ENCODE measurements at regions not wholly inside any gene's neighbourhood (a gene's known extent, or its start where the extent isn't known, plus 50 kb on each side); places are given as distances from the start of the nearest gene placed in this dataset.

- H3K27ac ChIP-seq (ENCODE audit: low read depth in 1 of 2, low read length in 2 of 2) = no peak overlapping the region
- H3K27me3 ChIP-seq (ENCODE audit: control insufficient read depth in 4 of 4, insufficient read depth in 4 of 4, low read length in 3 of 4) = no peaks in the 10 kb centered on the region
Observed at GRCh38 chrX:82161195-82161594, 959.3 kb downstream of the SH3BGRL start.

DNA sequence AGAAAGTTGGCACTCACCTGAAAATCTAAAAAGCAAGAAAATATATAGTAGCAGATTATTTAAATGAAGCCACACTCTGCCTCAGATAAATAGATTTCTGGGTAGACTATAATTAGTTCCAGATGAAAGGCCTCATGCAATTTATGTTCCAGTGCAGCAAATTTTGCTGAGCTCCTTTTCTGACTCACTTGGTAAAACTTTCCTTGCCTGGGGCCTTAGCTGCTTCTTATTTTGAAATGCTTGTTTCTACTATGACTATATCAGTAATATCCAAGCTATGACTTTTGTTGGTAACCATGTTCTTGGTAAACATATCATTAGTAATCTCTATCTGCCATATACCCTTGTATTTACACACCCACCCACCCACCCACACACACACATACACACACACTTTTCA is 961.8 kb downstream of the SH3BGRL start:
- TF ChIP-seq JUND (IDR thresholded peaks at IDR 0.05) = no peak
- no peaks in the 10 kb centered on the region for H3K36me3 ChIP-seq (ENCODE audit: control insufficient read depth in 4 of 4, insufficient read depth in 3 of 4, low read depth in 1 of 4, low read length in 3 of 4)
- DNase-seq (ENCODE audit: low spot score) = no peak
- H3K27ac ChIP-seq (ENCODE audit: low read depth in 1 of 2, low read length in 2 of 2) = no peak overlapping the region
- peaks cover 0 to 6% (median 3%) of the 10 kb centered on the region in 4 donors for H3K9me3 ChIP-seq (ENCODE audit: control insufficient read depth in 4 of 4, low read length in 3 of 4)
- no peaks in the 10 kb centered on the region for H3K27me3 ChIP-seq (ENCODE audit: control insufficient read depth in 4 of 4, insufficient read depth in 4 of 4, low read length in 3 of 4)
- no peak overlapping the region for H3K9ac ChIP-seq (ENCODE audit: low read depth in 1 of 2, low read length in 2 of 2)
- H3K4me1 ChIP-seq (ENCODE audit: control insufficient read depth in 4 of 4, insufficient read depth in 4 of 4, low read length in 3 of 4) = no peaks in the 10 kb centered on the region
- no peak overlapping the region for H3K4me3 ChIP-seq (ENCODE audit: low read depth in 1 of 3, low read length in 3 of 3)

More at GRCh38 chrX:82161195-82161594, 959.3 kb downstream of the SH3BGRL start:
- Histone ChIP-seq H3K36me3 (ENCODE audit: control insufficient read depth in 4 of 4, insufficient read depth in 3 of 4, low read depth in 1 of 4, low read length in 3 of 4) (no peaks in the 10 kb centered on the region), H3K4me1 (ENCODE audit: control insufficient read depth in 4 of 4, insufficient read depth in 4 of 4, low read length in 3 of 4) (no peaks in the 10 kb centered on the region), H3K9ac (ENCODE audit: low read depth in 1 of 2, low read length in 2 of 2) (no peak overlapping the region), H3K9me3 (ENCODE audit: control insufficient read depth in 4 of 4, low read length in 3 of 4) (peaks cover 0 to 4% (median 1%) of the 10 kb centered on the region in 4 donors), H3K4me3 (ENCODE audit: low read depth in 1 of 3, low read length in 3 of 3) (no peak overlapping the region)
- TF ChIP-seq, protein P1, sequence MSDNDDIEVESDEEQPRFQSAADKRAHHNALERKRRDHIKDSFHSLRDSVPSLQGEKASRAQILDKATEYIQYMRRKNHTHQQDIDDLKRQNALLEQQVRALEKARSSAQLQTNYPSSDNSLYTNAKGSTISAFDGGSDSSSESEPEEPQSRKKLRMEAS (IDR thresholded peaks at IDR 0.05) = no peak
- TF ChIP-seq EGR1 (IDR thresholded peaks at IDR 0.05; ENCODE audit: low read depth in 2 of 2) (no peak), FOXA1 (IDR thresholded peaks at IDR 0.05) (no peak), YY1 (IDR thresholded peaks at IDR 0.05) (no peak), FOXA2 (IDR thresholded peaks at IDR 0.05) (no peak), GABPA (IDR thresholded peaks at IDR 0.05 in 1 of 2, conservative IDR thresholded peaks at IDR 0.05 in 1 of 2) (no peak), JUND (IDR thresholded peaks at IDR 0.05) (no peak), HNF4A (conservative IDR thresholded peaks at IDR 0.05) (no peak), SP1 (IDR thresholded peaks at IDR 0.05) (no peak), HNF4G (IDR thresholded peaks at IDR 0.05) (no peak), RXRA (IDR thresholded peaks at IDR 0.05) (no peak)
- TF ChIP-seq, protein P2, sequence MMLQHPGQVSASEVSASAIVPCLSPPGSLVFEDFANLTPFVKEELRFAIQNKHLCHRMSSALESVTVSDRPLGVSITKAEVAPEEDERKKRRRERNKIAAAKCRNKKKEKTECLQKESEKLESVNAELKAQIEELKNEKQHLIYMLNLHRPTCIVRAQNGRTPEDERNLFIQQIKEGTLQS (IDR thresholded peaks at IDR 0.05) = no peak
- TF ChIP-seq, protein P3, sequence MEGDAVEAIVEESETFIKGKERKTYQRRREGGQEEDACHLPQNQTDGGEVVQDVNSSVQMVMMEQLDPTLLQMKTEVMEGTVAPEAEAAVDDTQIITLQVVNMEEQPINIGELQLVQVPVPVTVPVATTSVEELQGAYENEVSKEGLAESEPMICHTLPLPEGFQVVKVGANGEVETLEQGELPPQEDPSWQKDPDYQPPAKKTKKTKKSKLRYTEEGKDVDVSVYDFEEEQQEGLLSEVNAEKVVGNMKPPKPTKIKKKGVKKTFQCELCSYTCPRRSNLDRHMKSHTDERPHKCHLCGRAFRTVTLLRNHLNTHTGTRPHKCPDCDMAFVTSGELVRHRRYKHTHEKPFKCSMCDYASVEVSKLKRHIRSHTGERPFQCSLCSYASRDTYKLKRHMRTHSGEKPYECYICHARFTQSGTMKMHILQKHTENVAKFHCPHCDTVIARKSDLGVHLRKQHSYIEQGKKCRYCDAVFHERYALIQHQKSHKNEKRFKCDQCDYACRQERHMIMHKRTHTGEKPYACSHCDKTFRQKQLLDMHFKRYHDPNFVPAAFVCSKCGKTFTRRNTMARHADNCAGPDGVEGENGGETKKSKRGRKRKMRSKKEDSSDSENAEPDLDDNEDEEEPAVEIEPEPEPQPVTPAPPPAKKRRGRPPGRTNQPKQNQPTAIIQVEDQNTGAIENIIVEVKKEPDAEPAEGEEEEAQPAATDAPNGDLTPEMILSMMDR (IDR thresholded peaks at IDR 0.05; ENCODE audit: low read depth, low read length, missing input control) = no peak
- 86% methylated on average over 2 of the region's 2 CpGs for WGBS
- no peak for DNase-seq (ENCODE audit: low spot score)

- Histone ChIP-seq H3K4me1 (ENCODE audit: control insufficient read depth in 4 of 4, insufficient read depth in 4 of 4, low read length in 3 of 4) (no peaks in the 10 kb centered on the region), H3K4me3 (ENCODE audit: low read depth in 1 of 3, low read length in 3 of 3) (no peak overlapping the region), H3K36me3 (ENCODE audit: control insufficient read depth in 4 of 4, insufficient read depth in 3 of 4, low read depth in 1 of 4, low read length in 3 of 4) (no peaks in the 10 kb centered on the region), H3K27ac (ENCODE audit: low read depth in 1 of 2, low read length in 2 of 2) (no peak overlapping the region), H3K9me3 (ENCODE audit: control insufficient read depth in 4 of 4, low read length in 3 of 4) (no peaks in the 10 kb centered on the region), H3K27me3 (ENCODE audit: control insufficient read depth in 4 of 4, insufficient read depth in 4 of 4, low read length in 3 of 4) (no peaks in the 10 kb centered on the region), H3K9ac (ENCODE audit: low read depth in 1 of 2, low read length in 2 of 2) (no peak overlapping the region)
- DNase-seq (ENCODE audit: low spot score) = no peak
- WGBS = 85% methylated on average over 1 of the region's 1 CpG
- TF ChIP-seq ZBTB33 (IDR thresholded peaks at IDR 0.05) (no peak), REST (IDR thresholded peaks at IDR 0.05) (no peak), TAF1 (conservative IDR thresholded peaks at IDR 0.05) (no peak), YY1 (IDR thresholded peaks at IDR 0.05) (no peak)
- TF ChIP-seq, protein P2 (IDR thresholded peaks at IDR 0.05) = no peak
Observed at GRCh38 chrX:82196866-82197265, 995.0 kb downstream of the SH3BGRL start.

Data from liver (tissue), 8 donors.